SIG-M5 treated with dmso at 0.1 percent for 504 hours (cell line): ENCODE measurements at regions not wholly inside any gene's neighbourhood (a gene's known extent, or its start where the extent isn't known, plus 50 kb on each side); places are given as distances from the start of the nearest gene placed in this dataset.

Source experiments
- DNase-seq: peaks from one replicate; lab custom pipeline; 2025; ENCODE audit not compliant: unreplicated experiment; lab: John Stamatoyannopoulos, UW

- DNase-seq, result no peak
These were observed 72.9 kb upstream of the C14orf180 start for GRCh38 chr14:104506461-104507253.

DNA sequence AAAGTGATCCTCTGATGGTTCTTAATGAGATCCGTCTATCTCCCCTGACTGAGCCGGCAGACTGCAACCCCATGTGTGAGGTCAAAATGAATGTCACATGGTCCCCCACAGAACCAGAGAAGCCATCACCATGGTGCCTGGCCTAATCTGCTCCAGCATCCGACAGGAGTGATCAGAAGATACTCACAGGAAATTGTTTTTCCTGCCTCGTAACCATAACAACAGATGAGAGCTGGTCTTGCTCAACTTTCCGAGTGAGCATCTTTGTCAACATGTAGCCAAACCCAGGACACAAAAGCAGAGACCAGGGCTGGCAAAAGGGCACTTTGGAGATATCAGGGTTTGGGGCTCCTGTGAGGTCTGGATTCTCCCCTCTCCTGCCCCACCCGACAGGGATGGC lies 72.1 kb upstream of the C14orf180 start:
- no peak for DNase-seq

- no peak for DNase-seq
These were observed 69.9 kb upstream of the C14orf180 start for GRCh38 chr14:104509673-104510072.

- no peak for DNase-seq
These were observed 69.3 kb upstream of the C14orf180 start for GRCh38 chr14:104510216-104510615.

DNA sequence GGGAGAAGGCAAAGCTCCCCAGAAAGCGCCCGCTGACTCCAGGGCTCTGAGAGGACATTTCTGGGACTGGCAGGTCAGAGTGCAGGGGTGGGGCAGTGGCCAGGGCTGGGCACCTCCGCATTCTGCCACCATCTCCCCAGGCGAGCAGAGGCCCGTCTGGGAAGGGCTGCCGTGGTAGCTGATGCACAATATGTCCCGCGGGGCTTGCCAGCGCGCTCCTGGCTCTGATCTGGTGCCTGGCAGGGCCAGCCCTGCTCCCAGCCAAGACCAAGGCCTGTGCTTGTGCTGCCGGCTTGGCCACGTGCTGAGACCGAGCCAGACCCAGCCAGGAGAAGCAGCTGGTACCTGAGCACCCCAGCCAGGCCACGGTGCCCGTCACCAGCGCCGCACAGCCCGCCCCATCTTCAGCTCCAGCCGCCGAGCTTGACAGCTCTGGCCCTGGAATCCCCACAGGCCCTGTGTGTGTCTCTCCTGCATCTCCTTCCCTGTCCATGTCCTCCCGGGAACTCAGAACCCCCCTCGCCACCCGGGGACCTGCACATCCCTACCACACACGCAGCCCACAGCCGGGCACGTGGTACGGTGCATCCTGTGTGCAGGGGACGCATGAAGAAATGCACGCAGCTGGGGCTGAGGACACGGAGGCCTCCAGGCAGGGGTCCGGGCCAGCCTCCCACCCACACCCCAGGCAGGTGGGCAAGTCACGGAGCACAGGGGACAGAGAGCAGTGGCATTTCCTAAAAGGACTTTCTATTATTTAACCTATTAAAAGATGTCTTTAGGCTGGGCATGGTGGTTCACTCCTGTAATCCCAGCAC lies 68.6 kb upstream of the C14orf180 start:
- DNase-seq, result no peak

- DNase-seq, result no peak
These were observed 67.5 kb upstream of the C14orf180 start for GRCh38 chr14:104512061-104512460.

- no peak for DNase-seq
These were observed 66.6 kb upstream of the C14orf180 start for GRCh38 chr14:104512771-104513640.

DNA sequence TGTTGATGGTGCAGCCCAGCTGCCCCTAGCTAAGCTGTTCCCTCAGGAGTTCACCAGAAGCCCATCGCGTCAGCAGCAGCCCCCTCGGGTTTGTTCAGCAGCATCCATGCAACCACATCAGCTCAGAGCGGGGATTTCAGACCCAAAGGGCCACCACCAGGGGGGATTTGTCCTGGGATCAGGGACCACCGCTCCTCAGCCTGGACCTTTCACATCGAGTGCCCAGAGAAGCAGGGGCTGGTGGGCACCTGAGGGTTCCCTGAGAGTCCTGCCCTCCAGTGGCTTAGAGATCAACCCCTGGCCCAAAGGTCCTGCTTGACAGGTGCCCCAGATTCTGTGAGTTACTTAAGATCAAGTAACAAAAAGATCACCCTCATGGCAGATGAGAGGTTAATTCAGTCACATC lies 65.9 kb upstream of the C14orf180 start:
- DNase-seq, result no peak

DNA sequence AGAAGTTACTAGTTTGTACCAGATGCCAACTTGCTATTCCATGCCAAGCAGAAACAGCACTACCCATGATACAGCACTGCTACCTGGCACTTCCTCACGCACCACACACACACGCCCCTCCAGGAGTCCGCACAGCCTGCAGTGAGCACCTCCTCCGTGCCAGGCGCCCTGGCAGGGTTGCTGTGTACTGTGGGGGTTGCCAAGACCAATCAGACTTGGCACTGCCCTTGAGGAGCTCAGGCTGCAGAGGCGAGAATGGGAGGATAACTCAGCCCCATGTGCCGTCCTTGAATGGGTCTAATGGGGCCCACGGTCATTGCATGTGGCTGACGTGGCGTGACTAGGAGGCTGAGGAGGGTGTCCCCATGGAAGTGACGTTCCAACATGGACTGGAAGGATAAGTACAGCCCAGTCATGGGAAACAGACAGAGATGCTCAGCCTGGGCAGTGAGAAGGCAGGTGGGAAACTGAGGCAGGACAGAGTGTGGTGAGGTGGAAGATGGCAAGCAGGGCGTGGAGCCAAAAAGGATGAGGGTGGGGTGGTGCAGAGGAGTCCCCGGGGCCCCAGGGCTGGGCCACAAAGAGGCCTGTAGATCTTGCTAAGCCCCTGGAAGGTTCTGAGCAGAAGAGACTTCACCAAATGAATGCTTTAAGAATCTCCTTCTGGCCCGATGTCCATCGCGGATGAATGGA lies 65.3 kb upstream of the C14orf180 start:
- DNase-seq, result no peak

DNA sequence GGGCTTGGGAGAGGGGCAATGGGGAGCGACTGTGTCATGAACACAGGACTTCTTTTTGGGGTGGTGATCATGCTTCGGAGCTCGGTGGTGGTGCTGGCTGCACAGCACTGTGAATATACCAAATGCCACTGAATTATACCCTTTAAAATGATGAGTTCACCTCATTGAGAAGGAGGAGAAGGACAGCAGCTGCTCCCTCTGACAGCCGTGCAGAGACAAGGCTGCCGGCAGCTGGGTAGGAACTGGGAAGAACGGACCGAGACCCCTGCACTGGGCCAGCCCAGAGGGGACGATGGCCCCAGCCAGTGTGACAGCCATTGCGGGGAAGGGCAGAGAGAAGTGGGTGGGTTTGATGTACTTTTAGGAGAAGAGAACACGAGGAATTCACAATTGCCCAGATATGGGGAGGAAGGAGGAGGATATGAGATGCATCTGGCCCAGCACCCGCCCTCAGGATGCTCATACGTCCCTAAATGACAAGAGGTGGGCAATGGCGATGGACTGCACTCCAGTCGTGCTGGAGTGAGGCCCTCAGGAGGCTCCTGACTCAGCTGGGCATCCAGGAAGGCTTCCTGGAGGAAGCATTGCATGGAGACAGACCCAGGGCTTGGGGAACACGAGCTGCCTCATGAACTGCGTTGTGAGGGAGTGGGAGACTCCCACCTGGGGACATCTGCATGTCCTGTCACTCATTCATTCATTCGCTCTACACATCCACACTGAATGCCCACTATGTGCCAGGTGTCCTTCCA lies 64.3 kb upstream of the C14orf180 start:
- no peak for DNase-seq

GRCh38 chr14:104515811-104516780 lies 63.5 kb upstream of the C14orf180 start:
- no peak for DNase-seq

- DNase-seq, result no peak
These were observed 62.7 kb upstream of the C14orf180 start for GRCh38 chr14:104516906-104517305.

GRCh38 chr14:104517426-104517825 lies 62.1 kb upstream of the C14orf180 start:
- DNase-seq, result no peak

- DNase-seq, result no peak
These were observed 61.7 kb upstream of the C14orf180 start for GRCh38 chr14:104517867-104518266.

DNA sequence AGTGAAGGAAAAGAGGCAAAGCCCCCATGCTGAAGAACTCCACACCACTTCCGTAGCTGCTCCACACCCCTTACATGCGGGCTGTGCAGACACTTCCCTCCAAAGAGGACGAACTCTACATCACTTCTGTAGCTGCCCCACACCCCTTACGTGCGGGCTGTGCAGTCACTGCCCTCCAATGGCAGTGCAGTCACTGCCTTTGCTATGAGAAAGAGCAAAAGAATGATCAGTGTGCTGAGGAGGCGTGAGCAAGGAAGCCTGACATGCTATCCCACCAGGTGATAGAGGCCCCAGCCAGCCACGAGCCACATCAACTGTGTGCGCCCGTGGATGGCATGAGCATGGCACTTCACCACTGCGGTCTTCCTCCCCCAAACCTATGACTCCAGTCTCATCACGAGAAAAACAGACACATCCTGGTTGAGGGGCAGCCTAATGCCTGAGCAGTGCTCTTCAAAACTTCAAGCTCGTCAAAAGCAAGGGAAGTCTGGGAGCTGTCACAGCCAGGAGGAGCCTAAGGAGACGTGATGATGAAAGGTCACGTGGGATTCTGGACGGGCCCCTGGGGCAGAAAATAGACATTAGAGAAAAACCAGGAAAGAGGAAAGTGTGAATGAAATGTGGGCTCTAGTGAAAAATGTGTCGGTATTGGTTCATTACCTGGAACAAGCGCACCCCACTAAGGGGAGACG lies 60.8 kb upstream of the C14orf180 start:
- no peak for DNase-seq

- DNase-seq, result no peak
These were observed 59.8 kb upstream of the C14orf180 start for GRCh38 chr14:104519721-104520120.

DNA sequence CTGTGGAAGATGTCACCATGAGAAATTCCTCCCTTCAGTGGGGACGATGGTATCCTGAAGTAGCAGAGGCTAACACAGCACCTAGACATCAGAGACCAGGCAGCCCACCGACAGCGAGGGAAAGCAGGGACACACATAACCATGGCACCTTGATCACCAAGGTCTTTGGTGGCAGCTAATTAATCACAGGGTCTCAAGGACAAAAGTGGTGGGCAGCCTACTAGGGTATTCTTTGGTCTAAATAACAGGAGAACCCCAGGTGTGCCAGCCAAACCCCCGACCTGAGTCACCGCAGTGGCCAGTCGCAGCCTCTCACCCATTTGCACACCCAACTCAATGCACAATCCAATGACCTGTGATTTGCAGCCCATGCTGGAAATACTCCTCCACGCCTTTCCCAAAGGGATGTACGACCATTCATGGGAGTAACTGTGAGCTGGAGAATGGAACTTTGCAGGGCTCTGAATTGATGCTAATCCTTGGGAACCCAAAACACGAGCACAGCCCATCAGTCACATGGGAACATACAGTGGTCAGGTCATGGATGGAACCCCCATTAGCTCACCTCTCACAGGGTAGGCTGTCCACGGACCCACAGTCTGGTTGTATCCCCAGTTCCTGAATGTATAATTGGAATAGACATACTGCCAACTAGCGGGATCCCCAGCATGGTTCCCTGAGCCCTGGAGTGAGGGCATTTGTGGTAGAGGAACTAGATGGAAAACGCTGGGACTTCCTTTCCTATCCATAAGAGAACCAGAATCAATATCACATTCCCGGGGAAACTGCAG lies 58.7 kb upstream of the C14orf180 start:
- no peak for DNase-seq
